ENCODE measurements at regions not wholly inside any gene's neighbourhood (a gene's known extent, or its start where the extent isn't known, plus 50 kb on each side); places are given as distances from the start of the nearest gene placed in this dataset.

DNA sequence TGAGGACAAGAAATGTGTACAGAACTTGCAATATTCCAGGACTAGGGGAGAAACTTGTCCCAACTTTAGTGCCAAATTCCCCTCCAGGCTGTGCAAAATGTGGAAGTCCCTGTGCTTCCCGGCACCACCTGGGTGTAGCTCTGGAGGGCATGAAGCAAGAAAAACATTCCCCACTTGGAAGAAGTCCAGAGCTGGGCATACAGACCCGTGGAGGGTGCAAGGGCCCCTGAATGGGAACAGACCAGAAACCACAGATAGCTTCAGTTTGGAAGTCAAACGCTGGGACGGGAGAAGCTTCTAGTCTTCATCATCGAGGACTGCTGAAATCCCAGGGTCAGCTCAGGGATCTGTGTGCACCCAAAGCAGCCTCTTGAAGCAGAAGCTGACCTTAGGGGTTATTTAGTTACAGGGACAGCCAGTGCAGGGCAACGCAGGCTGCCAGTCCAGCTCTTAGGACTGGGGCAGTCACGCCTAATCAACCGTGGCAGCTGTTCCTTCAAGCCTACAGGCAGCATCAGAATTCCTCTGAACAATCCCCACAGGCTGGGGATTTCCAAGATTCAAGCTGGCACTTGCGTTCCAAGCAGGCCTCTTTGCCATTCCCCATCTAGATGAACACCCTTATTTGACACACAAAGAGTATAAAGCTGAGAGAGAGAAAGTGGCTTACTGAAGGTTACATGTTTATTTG is 269.4 kb downstream of the LOXHD1 start:
- no peaks in the 10 kb centered on the region for H3K27me3 ChIP-seq (ENCODE audit: control insufficient read depth in 4 of 4, insufficient read depth in 4 of 4, low read length in 3 of 4)
- H3K4me3 ChIP-seq (ENCODE audit: low read depth in 1 of 3, low read length in 3 of 3), result no peak overlapping the region
- WGBS, result 74% methylated on average over 9 of the region's 9 CpGs
- no peak overlapping the region for H3K9ac ChIP-seq (ENCODE audit: low read depth in 1 of 2, low read length in 2 of 2)
- DNase-seq (ENCODE audit: low spot score), result no peak
- H3K9me3 ChIP-seq (ENCODE audit: control insufficient read depth in 4 of 4, low read length in 3 of 4), result no peaks in the 10 kb centered on the region
- H3K27ac ChIP-seq (ENCODE audit: low read depth in 1 of 2, low read length in 2 of 2), result no peak overlapping the region
- no peaks in the 10 kb centered on the region for H3K4me1 ChIP-seq (ENCODE audit: control insufficient read depth in 4 of 4, insufficient read depth in 4 of 4, low read length in 3 of 4)
- TF ChIP-seq, protein P1, sequence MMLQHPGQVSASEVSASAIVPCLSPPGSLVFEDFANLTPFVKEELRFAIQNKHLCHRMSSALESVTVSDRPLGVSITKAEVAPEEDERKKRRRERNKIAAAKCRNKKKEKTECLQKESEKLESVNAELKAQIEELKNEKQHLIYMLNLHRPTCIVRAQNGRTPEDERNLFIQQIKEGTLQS (IDR thresholded peaks at IDR 0.05), result no peak
- no peaks in the 10 kb centered on the region for H3K36me3 ChIP-seq (ENCODE audit: control insufficient read depth in 4 of 4, insufficient read depth in 3 of 4, low read depth in 1 of 4, low read length in 3 of 4)

DNA sequence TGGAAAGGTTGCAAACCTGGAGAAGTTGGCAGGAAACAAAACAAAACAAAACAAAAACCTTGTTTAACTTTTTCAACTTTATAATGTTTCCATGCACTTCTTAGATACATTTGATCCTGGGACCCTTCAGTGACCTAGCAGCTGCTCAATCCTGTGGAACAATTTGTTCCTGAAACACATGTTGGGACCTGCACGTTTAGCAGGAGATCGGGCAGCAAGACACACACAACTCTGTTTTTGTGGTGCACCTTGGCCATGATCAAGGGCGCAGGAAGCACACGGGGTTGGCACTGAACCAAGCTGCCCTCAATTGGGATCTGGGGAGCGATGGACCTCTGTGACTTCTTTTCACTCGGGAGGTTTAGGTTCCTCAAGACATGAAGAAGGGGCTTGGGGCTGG is 268.7 kb downstream of the LOXHD1 start:
- Histone ChIP-seq H3K36me3 (ENCODE audit: control insufficient read depth in 4 of 4, insufficient read depth in 3 of 4, low read depth in 1 of 4, low read length in 3 of 4) (no peaks in the 10 kb centered on the region), H3K4me3 (ENCODE audit: low read depth in 1 of 3, low read length in 3 of 3) (no peak overlapping the region), H3K9ac (ENCODE audit: low read depth in 1 of 2, low read length in 2 of 2) (no peak overlapping the region), H3K4me1 (ENCODE audit: control insufficient read depth in 4 of 4, insufficient read depth in 4 of 4, low read length in 3 of 4) (no peaks in the 10 kb centered on the region), H3K27ac (ENCODE audit: low read depth in 1 of 2, low read length in 2 of 2) (no peak overlapping the region), H3K27me3 (ENCODE audit: control insufficient read depth in 4 of 4, insufficient read depth in 4 of 4, low read length in 3 of 4) (no peaks in the 10 kb centered on the region), H3K9me3 (ENCODE audit: control insufficient read depth in 4 of 4, low read length in 3 of 4) (no peaks in the 10 kb centered on the region)
- TF ChIP-seq, protein P2, sequence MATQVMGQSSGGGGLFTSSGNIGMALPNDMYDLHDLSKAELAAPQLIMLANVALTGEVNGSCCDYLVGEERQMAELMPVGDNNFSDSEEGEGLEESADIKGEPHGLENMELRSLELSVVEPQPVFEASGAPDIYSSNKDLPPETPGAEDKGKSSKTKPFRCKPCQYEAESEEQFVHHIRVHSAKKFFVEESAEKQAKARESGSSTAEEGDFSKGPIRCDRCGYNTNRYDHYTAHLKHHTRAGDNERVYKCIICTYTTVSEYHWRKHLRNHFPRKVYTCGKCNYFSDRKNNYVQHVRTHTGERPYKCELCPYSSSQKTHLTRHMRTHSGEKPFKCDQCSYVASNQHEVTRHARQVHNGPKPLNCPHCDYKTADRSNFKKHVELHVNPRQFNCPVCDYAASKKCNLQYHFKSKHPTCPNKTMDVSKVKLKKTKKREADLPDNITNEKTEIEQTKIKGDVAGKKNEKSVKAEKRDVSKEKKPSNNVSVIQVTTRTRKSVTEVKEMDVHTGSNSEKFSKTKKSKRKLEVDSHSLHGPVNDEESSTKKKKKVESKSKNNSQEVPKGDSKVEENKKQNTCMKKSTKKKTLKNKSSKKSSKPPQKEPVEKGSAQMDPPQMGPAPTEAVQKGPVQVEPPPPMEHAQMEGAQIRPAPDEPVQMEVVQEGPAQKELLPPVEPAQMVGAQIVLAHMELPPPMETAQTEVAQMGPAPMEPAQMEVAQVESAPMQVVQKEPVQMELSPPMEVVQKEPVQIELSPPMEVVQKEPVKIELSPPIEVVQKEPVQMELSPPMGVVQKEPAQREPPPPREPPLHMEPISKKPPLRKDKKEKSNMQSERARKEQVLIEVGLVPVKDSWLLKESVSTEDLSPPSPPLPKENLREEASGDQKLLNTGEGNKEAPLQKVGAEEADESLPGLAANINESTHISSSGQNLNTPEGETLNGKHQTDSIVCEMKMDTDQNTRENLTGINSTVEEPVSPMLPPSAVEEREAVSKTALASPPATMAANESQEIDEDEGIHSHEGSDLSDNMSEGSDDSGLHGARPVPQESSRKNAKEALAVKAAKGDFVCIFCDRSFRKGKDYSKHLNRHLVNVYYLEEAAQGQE (IDR thresholded peaks at IDR 0.05), result no peak
- TF ChIP-seq FOXA1 (IDR thresholded peaks at IDR 0.05) (no peak), TAF1 (conservative IDR thresholded peaks at IDR 0.05) (no peak), FOXA2 (IDR thresholded peaks at IDR 0.05) (no peak), HNF4A (conservative IDR thresholded peaks at IDR 0.05) (no peak), YY1 (IDR thresholded peaks at IDR 0.05) (no peak), JUND (IDR thresholded peaks at IDR 0.05) (no peak), HNF4G (IDR thresholded peaks at IDR 0.05) (no peak), NR2F2 (IDR thresholded peaks at IDR 0.05) (no peak)
- TF ChIP-seq, protein P3, sequence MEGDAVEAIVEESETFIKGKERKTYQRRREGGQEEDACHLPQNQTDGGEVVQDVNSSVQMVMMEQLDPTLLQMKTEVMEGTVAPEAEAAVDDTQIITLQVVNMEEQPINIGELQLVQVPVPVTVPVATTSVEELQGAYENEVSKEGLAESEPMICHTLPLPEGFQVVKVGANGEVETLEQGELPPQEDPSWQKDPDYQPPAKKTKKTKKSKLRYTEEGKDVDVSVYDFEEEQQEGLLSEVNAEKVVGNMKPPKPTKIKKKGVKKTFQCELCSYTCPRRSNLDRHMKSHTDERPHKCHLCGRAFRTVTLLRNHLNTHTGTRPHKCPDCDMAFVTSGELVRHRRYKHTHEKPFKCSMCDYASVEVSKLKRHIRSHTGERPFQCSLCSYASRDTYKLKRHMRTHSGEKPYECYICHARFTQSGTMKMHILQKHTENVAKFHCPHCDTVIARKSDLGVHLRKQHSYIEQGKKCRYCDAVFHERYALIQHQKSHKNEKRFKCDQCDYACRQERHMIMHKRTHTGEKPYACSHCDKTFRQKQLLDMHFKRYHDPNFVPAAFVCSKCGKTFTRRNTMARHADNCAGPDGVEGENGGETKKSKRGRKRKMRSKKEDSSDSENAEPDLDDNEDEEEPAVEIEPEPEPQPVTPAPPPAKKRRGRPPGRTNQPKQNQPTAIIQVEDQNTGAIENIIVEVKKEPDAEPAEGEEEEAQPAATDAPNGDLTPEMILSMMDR (IDR thresholded peaks at IDR 0.05; ENCODE audit: low read depth, low read length, missing input control), result no peak
- TF ChIP-seq, protein P4, sequence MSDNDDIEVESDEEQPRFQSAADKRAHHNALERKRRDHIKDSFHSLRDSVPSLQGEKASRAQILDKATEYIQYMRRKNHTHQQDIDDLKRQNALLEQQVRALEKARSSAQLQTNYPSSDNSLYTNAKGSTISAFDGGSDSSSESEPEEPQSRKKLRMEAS (IDR thresholded peaks at IDR 0.05), result no peak
- TF ChIP-seq, protein P5, sequence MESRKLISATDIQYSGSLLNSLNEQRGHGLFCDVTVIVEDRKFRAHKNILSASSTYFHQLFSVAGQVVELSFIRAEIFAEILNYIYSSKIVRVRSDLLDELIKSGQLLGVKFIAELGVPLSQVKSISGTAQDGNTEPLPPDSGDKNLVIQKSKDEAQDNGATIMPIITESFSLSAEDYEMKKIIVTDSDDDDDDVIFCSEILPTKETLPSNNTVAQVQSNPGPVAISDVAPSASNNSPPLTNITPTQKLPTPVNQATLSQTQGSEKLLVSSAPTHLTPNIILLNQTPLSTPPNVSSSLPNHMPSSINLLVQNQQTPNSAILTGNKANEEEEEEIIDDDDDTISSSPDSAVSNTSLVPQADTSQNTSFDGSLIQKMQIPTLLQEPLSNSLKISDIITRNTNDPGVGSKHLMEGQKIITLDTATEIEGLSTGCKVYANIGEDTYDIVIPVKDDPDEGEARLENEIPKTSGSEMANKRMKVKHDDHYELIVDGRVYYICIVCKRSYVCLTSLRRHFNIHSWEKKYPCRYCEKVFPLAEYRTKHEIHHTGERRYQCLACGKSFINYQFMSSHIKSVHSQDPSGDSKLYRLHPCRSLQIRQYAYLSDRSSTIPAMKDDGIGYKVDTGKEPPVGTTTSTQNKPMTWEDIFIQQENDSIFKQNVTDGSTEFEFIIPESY (IDR thresholded peaks at IDR 0.05), result no peak
- 87% methylated on average over 6 of the region's 6 CpGs for WGBS
- DNase-seq (ENCODE audit: low spot score), result no peak

Data from liver (tissue), 8 donors.